ENCODE measurements at regions not wholly inside any gene's neighbourhood (a gene's known extent, or its start where the extent isn't known, plus 50 kb on each side); places are given as distances from the start of the nearest gene placed in this dataset.

DNA sequence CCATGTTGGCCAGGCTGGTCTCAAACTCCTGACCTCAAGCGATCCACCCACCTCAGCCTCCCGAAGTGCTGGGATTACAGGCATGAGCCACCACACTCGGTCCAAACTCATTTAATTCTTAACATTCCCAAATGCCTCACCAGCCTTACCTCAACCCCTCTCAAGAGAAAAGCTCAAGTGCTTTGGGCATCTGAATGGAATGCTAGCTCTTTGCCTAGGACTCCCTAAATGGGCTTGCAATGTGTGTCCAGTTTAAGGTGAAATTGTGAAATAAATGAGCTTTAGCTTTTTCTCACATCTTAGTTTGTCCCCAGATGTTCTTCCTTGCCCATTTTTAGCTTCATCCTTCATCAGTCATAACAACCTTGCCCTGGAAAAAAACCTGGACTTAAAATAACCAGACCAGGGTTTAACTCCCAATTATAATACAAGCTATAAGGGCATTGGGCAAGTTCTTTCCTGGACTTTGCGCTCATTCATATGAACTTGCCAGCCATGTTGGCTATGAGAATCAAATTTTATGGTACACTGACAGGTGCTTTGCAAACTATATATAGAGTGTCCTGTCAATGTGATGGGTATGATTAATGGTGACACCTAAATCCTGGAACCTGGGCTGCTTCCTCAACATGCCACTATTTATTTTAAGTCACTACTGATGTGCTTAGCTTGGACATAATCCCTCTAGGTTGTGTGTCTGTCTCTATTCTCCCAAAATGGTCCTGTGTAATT lies 95.1 kb upstream of the SERPINE2 start:
- no peak overlapping the region for H3K27ac ChIP-seq
- WGBS: 91% methylated on average over 4 of the region's 4 CpGs
- DNase-seq (ENCODE audit: low spot score in 2 of 2): no peak
- no peak overlapping the region for H3K4me3 ChIP-seq
- H3K27me3 ChIP-seq: no peaks in the 10 kb centered on the region
- no peaks in the 10 kb centered on the region for H3K36me3 ChIP-seq
- H3K9me3 ChIP-seq: no peaks in the 10 kb centered on the region
- TF ChIP-seq POLR2A (IDR thresholded peaks at IDR 0.05) (no peak), POLR2AphosphoS5 (IDR thresholded peaks at IDR 0.05) (no peak), EP300 (IDR thresholded peaks at IDR 0.05) (no peak)
- TF ChIP-seq, protein P1, sequence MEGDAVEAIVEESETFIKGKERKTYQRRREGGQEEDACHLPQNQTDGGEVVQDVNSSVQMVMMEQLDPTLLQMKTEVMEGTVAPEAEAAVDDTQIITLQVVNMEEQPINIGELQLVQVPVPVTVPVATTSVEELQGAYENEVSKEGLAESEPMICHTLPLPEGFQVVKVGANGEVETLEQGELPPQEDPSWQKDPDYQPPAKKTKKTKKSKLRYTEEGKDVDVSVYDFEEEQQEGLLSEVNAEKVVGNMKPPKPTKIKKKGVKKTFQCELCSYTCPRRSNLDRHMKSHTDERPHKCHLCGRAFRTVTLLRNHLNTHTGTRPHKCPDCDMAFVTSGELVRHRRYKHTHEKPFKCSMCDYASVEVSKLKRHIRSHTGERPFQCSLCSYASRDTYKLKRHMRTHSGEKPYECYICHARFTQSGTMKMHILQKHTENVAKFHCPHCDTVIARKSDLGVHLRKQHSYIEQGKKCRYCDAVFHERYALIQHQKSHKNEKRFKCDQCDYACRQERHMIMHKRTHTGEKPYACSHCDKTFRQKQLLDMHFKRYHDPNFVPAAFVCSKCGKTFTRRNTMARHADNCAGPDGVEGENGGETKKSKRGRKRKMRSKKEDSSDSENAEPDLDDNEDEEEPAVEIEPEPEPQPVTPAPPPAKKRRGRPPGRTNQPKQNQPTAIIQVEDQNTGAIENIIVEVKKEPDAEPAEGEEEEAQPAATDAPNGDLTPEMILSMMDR (IDR thresholded peaks at IDR 0.05): no peak
- H3K4me1 ChIP-seq: no peaks in the 10 kb centered on the region

DNA sequence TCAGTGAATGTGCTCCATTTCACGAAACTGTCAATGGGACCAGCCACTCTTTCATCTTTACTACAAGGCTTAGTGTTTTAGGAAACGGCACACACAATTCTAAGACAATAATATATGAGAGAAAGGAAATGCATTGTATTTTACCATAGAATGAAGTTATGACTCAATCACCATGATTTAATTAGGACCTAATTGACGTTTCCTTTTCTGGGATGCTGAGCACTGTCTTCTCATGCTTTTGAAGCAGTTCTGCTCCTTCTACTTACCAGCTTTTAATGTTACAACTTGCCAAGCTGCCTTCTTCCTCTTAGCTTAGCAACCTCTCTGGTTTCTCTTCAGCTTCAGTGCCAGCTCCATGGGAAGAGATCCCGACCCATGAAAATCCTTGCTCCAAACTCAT lies 94.3 kb upstream of the SERPINE2 start:
- Histone ChIP-seq H3K27ac (no peak overlapping the region), H3K36me3 (no peaks in the 10 kb centered on the region), H3K27me3 (no peaks in the 10 kb centered on the region), H3K4me1 (no peaks in the 10 kb centered on the region), H3K4me3 (no peak overlapping the region), H3K9me3 (no peaks in the 10 kb centered on the region)
- no peak for TF ChIP-seq POLR2A (IDR thresholded peaks at IDR 0.05)
- TF ChIP-seq POLR2AphosphoS5 (IDR thresholded peaks at IDR 0.05): no peak
- TF ChIP-seq, protein P1 (IDR thresholded peaks at IDR 0.05): no peak
- no peak for TF ChIP-seq EP300 (IDR thresholded peaks at IDR 0.05)
- DNase-seq (ENCODE audit: low spot score in 2 of 2): no peak
- 62% methylated on average over 4 of the region's 4 CpGs for WGBS

DNA sequence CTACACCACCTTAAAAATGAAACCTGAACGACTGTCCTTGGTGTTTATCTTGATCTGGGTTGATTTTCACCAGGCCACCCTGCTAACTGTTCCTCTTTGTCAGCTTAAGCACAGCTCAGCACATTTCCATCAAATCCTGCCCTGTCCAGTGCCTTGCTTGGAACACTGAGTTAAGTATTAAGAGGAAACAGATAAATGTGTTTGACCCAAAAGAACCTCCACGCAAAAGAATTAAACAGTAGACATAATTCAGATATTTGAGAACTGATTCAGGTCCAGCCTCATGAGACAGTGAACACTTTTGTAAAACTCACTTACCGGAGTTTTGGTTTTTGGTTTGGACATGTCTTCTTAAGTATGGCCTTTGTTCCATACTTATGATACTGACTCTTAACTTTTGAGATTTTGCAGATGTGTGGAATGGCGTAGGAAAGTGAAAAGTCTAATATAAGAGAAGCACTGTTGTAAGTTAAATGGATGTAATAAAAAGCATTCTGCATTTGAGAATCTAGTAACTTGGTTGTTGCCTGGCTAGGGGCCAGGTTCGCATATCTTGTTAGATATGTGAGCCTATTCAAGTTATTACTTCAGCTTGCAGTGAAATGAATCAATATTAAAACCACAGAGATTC lies 88.9 kb upstream of the SERPINE2 start:
- Histone ChIP-seq H3K9me3 (no peaks in the 10 kb centered on the region), H3K27ac (no peak overlapping the region), H3K27me3 (no peaks in the 10 kb centered on the region), H3K4me1 (no peaks in the 10 kb centered on the region), H3K4me3 (no peak overlapping the region), H3K36me3 (no peaks in the 10 kb centered on the region)
- no peak for DNase-seq (ENCODE audit: low spot score in 2 of 2)
- 41% methylated on average over 5 of the region's 5 CpGs for WGBS
- no peak for TF ChIP-seq POLR2A (IDR thresholded peaks at IDR 0.05)
- TF ChIP-seq EP300 (IDR thresholded peaks at IDR 0.05): no peak
- no peak for TF ChIP-seq POLR2AphosphoS5 (IDR thresholded peaks at IDR 0.05)
- TF ChIP-seq, protein P1 (IDR thresholded peaks at IDR 0.05): no peak

DNA sequence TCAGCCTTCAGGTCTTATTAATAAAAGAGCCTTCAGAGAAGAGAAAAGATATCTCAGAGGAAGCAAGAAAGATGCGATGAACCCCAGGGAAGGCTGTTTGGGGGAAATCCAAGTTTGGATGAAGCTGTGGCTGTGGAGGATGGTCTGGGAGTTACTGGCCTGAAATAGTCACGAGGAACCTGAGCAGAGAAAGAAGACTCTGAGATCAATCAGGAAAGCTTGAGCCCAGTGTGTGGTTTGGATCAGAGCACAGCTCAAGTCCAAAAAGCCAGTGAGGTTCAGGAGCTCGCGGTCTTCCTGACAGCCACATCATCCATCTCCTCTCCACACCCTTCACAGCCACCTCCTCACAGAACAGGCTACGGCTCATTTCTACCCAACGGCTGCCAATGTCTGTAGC lies 87.4 kb upstream of the SERPINE2 start:
- TF ChIP-seq, protein P1 (IDR thresholded peaks at IDR 0.05): no peak
- TF ChIP-seq POLR2A (IDR thresholded peaks at IDR 0.05): no peak
- no peak for TF ChIP-seq POLR2AphosphoS5 (IDR thresholded peaks at IDR 0.05)
- TF ChIP-seq EP300 (IDR thresholded peaks at IDR 0.05): no peak
- 64% methylated on average over 6 of the region's 6 CpGs for WGBS

DNA sequence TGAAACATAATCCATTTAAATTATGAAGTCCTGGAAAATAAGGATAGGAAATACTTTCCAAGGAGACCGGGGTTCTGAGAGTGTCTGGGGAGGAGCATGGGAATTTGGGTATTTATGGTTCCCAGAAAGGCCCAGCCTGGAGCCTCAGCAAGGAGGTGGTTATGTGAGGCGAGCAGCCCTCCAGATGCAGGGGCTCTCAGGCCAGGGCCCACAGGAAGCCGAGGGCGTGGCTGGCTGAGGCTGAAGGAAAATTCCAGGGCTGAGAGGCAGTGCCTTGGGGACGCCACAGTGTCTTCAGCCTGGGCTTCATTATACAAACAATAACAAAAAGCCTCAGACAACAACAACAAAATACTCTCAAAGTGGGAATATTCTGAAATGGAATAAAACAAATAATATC lies 86.9 kb upstream of the SERPINE2 start:
- Histone ChIP-seq H3K27me3 (no peaks in the 10 kb centered on the region), H3K4me1 (no peaks in the 10 kb centered on the region), H3K9me3 (no peaks in the 10 kb centered on the region), H3K36me3 (no peaks in the 10 kb centered on the region), H3K4me3 (no peak overlapping the region), H3K27ac (peak overlapping the region; percentile 34)
- TF ChIP-seq, protein P1 (IDR thresholded peaks at IDR 0.05): no peak
- no peak for TF ChIP-seq EP300 (IDR thresholded peaks at IDR 0.05)
- no peak for TF ChIP-seq POLR2A (IDR thresholded peaks at IDR 0.05)
- no peak for TF ChIP-seq POLR2AphosphoS5 (IDR thresholded peaks at IDR 0.05)
- WGBS: 41% methylated on average over 5 of the region's 5 CpGs
- no peak for DNase-seq (ENCODE audit: low spot score in 2 of 2)

More for the DNA sequence above, 87.4 kb upstream of the SERPINE2 start:
- Histone ChIP-seq H3K4me1 (no peaks in the 10 kb centered on the region), H3K36me3 (no peaks in the 10 kb centered on the region), H3K4me3 (no peak overlapping the region), H3K27me3 (no peaks in the 10 kb centered on the region), H3K27ac (peak overlapping the region; percentile 34), H3K9me3 (no peaks in the 10 kb centered on the region)
- DNase-seq (ENCODE audit: low spot score in 2 of 2): no peak

Data from suprapubic skin (tissue), 4 donors.